Inflammatory macrophage (primary cell): ENCODE measurements at regions not wholly inside any gene's neighbourhood (a gene's known extent, or its start where the extent isn't known, plus 50 kb on each side); places are given as distances from the start of the nearest gene placed in this dataset.

Source experiments
- DNase-seq, 2 donors: peaks; one replicate each; pipeline ENCODE4 v3.0.0-alpha.2; 2020 to 2022

GRCh38 chr18:39380866-39381265 is 1815.3 kb upstream of the CELF4 start:
- DNase-seq, result no peak

- no peak for DNase-seq
Observed at GRCh38 chr18:39380186-39380725, 1814.7 kb upstream of the CELF4 start.

GRCh38 chr18:39375066-39375465 is 1809.5 kb upstream of the CELF4 start:
- DNase-seq, result no peak

GRCh38 chr18:39371996-39372395 is 1806.4 kb upstream of the CELF4 start:
- DNase-seq, result no peak

GRCh38 chr18:39366656-39367055 is 1801.1 kb upstream of the CELF4 start:
- DNase-seq, result no peak

GRCh38 chr18:39365836-39366485 is 1800.4 kb upstream of the CELF4 start:
- no peak for DNase-seq

- DNase-seq, result no peak
Observed at GRCh38 chr18:39360072-39360471, 1794.5 kb upstream of the CELF4 start.

GRCh38 chr18:39359636-39360035 is 1794.0 kb upstream of the CELF4 start:
- DNase-seq, result no peak

- DNase-seq, result no peak
Observed at GRCh38 chr18:39350945-39351344, 1785.3 kb upstream of the CELF4 start.

GRCh38 chr18:39349801-39350200 is 1784.2 kb upstream of the CELF4 start:
- DNase-seq, result no peak

- peak in 1 of 2 donors; percentile 7 for DNase-seq
Observed at GRCh38 chr18:39348757-39349156, 1783.2 kb upstream of the CELF4 start.

- no peak for DNase-seq
Observed at GRCh38 chr18:39347701-39348100, 1782.1 kb upstream of the CELF4 start.

GRCh38 chr18:39346916-39347315 is 1781.3 kb upstream of the CELF4 start:
- DNase-seq, result no peak

GRCh38 chr18:39345321-39345720 is 1779.7 kb upstream of the CELF4 start:
- DNase-seq, result no peak

- no peak for DNase-seq
Observed at GRCh38 chr18:39344487-39344886, 1778.9 kb upstream of the CELF4 start.

- no peak for DNase-seq
Observed at GRCh38 chr18:39341129-39341528, 1775.5 kb upstream of the CELF4 start.

GRCh38 chr18:39340418-39340817 is 1774.8 kb upstream of the CELF4 start:
- no peak for DNase-seq

- no peak for DNase-seq
Observed at GRCh38 chr18:39329496-39330275, 1764.1 kb upstream of the CELF4 start.

GRCh38 chr18:39326772-39327171 is 1761.2 kb upstream of the CELF4 start:
- no peak for DNase-seq

- DNase-seq, result no peak
Observed at GRCh38 chr18:39325973-39326372, 1760.4 kb upstream of the CELF4 start.

- DNase-seq, result no peak
Observed at GRCh38 chr18:39319141-39319540, 1753.5 kb upstream of the CELF4 start.

GRCh38 chr18:39318462-39318861 is 1752.9 kb upstream of the CELF4 start:
- no peak for DNase-seq

- DNase-seq, result peak; percentile 49 to 52
Observed at GRCh38 chr18:39318008-39318407, 1752.4 kb upstream of the CELF4 start.

- no peak for DNase-seq
Observed at GRCh38 chr18:39314595-39314994, 1749.0 kb upstream of the CELF4 start.
